Superior temporal gyrus (tissue), 1 donor: ENCODE measurements at regions not wholly inside any gene's neighbourhood (a gene's known extent, or its start where the extent isn't known, plus 50 kb on each side); places are given as distances from the start of the nearest gene placed in this dataset.
"Not testable (repeated sequence)": the region's sequence is repeated elsewhere in the genome, so short reads cannot be mapped to it uniquely, and the experiment has no call there.

Source experiments
- DNase-seq: peaks from one replicate; pipeline ENCODE4 v3.0.0-alpha.2; 2016; ENCODE audit errors: extremely low spot score

DNA sequence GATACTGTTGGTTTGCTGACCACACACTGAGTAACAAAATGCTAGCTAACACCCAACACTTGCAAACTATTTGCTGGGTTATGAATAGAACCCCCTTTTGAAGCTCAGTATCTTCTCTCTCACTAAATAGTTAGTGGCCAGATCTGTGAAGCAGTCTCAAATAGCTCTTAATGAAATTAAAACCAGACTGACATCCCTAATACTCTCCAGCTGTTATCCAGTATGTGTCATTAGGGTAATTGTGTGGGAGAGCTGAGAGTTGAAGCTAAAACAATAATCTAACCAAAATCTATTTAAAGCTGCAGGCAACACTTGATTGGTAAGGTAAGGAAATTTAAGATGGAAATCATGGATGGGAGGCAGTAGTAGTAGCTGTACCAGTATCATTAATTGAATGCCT is 110.4 kb upstream of the RORA start:
- no peak for DNase-seq

DNA sequence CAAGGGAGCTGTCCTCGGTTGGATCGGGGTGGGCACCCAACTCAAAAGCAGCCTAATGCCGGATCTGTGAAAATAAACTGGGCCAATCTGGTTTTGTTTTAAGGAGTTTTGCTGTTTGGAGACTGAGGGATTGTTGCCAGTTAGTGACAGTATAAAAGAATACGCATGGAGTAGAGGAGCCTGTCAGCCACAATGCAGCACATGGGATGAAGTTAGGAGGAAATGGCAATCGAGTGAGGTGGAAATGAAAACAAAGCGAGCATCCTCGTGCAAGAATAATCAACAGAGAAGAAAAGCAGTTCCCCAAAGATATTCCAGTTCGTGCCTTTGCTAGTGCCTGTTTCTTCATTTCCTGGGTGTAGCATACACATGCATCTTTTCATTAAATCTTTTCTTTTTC is 108.4 kb upstream of the RORA start:
- DNase-seq, result no peak

DNA sequence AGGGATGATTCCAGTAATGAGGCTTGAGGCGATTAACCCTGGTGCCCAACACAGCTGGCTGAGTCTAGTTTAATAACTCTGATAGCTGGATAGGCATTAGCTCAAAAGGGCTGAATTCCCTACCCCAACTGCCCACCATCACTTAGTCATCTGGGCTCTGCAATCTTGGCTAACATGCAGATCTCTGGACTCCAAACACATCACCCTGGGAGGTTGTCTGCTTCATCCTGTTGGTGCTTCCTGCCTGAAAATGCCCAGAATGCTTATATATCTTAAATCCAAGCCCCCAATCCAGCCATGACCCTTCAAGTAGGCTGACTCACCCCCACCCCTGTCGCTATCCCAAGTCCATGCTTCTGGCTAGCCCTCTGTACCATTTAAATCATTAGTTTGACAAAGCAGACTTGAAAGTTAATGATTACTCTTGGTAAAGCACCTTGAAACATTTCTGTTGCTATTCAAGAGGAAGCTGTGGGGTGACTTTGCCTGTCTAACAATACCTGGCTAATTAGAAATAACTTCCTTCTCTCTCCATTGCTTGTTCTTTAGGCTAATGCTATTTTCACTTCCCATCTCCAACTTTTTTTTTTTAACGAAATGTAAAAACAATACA is 107.0 kb upstream of the RORA start:
- DNase-seq, result no peak

DNA sequence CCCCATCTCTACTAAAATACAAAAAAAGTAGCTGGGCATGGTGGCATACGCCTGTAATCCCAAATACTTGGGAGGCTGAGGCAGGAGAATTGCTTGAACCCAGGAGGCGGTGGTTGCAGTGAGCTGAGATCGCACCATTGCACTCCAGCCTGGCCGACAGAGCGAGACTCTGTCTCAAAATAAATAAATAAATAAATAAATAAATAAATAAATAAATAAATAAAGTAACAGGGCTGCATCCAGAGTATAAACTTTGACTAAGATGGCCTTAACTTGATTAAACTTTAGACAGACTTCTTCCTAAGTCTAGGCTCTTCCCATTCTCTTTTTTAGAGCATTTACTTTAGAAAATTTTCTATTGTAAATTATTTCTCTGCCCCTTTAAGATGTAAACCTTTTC is 105.6 kb upstream of the RORA start:
- DNase-seq, result not testable (repeated sequence)

DNA sequence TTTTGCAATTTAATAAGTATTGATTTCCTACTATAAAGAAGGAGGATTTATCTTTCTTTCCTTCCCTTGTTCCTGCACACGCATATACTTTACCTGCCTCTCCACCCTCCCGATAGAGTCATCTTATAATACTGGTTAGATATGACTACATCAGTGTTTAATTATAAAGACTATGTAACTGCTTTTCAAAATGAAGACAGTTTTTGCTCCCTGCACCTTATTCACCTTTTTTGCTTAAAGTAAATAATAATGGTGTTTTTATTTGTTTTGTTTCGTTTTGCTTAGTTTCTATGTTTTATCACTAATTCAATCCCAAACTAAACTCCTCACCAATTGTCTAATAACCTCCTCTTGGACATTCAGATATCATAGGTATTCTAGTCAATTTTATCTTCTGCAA is 101.9 kb upstream of the RORA start:
- DNase-seq, result no peak

DNA sequence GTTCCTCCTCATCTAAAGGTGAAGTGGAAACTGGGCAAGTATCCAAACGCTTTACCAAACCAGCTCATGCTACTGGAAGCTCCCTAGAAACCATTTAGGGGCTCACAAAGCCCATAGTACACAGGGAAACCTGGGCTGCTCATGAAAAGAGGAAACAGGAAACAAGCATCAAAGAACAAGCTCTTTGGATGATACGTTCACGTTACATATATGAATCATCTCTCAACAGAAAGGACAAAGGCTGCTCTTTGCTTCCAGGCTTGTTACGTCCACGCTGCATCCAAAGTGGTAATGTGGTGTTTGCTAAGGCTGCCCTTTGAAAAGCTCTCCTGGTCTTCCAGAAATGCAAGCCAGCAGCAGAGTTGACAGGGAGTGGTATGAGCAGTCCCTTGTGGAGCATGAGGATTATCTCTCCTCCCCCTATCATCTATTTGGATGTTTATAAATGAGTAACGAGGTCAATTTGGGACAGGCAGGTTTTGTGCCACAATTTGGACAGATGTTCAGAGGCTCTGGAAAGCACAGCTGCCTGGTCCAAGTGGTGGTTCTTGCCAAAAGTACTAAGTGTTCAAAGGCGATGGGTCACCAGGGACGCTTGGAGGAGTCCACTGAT is 98.0 kb upstream of the RORA start:
- DNase-seq, result no peak

DNA sequence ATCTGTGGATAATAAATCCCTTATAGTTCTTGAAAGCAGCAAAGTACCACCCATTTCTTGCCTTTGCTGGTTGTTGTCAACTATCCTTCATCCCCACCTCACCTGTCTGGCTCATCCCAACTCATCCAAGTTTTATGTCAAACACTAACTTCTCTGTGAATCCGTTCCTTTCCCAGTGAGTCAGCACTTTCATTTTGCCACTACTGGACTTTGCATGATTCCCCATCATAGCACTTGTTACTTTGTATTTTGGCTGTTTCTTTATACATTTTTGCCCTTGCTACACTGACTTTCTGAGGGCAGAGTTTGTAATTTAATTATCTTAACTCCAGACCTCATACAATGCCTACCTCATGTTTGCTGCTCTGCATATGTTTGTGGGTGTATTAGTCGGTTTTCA is 90.8 kb upstream of the RORA start:
- DNase-seq, result no peak

DNA sequence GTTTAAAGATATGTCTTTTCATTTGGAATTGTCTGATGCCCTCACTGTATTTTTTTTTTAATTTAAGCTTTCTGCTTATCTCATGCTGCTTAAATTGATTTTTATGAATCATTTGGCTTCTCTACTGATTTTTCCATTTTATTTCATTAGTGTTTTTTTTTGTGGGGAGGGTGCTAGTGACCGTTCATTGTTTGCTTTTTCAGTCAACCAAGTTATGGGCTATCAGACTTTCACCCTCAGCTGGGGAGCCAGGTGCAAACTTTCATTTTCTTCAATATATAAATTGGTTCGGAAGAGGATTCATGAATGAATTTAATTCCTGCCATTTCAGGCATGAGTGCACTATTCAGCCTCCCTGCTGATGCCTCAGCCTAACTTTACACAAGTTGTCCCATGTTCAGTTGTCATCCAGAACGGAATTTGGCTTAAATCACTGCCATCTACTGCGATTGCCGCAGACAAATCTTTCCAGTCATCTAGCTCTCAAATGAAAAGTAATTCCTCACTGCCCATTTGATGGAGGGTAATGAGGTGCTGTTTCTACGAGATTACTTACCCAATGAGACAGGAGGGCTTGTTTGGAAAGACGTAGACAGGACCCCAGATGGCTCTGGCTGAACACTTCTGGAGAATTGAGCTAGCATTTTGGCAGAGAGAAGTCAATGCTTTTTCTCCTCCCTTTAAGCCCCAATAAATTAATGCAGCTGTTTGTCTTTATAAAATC is 89.9 kb upstream of the RORA start:
- DNase-seq, result no peak

DNA sequence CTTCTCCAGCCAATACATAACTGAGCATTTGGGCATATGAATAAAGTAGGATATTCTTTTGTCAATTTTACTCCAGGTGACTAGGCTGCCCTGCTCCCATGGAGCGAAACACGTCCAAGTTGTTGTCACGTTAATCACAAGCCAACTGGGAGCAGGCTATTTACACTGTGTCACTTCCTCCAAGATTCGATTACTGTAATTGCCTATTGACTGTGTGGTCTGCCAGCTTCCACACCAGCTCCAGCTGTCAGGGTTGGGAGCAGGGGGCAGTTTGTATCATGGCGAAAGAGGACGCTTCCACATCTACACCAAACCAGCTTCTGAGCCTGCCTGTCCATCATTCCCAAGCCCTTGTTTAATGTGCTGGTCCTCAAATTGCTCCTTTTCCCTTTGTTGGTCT is 89.2 kb upstream of the RORA start:
- DNase-seq, result no peak

DNA sequence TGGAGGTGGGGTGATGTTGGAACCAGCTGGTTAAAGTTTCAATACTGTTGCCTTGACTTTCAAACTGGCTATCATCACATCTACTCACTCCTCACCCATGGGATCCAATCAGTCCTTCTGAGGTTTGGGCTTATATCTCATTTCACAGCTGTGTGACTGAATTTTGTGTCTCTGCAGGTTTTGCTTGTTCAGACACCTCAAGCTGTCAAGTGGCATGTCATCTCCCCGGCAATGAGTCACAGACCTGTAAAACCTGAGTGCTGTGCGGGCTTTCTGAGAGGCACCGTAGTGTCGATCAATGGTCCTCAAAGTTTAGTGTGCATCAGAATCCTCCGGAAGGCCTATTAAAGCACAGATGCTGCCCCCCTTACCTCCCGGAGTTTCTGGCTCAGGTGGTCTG is 86.4 kb upstream of the RORA start:
- no peak for DNase-seq

DNA sequence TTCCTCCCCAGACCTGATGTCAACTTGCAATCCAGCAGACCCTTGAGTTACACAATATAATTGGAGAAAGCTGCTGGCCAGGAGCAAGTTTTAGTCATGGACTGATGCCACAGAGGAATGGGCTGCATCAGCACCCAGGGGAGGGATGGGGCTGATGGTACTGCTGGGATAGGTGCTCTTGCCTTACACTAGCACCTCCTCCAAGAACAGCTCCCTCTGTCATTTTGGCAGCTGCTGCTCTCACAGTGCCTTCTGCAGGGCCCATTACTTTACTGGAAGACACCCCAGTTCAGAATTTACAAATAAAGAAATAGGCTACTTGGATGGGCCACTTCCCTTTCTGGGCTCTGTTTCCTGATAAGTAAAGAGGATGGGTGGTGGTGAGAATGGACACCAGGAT is 85.3 kb upstream of the RORA start:
- no peak for DNase-seq

DNA sequence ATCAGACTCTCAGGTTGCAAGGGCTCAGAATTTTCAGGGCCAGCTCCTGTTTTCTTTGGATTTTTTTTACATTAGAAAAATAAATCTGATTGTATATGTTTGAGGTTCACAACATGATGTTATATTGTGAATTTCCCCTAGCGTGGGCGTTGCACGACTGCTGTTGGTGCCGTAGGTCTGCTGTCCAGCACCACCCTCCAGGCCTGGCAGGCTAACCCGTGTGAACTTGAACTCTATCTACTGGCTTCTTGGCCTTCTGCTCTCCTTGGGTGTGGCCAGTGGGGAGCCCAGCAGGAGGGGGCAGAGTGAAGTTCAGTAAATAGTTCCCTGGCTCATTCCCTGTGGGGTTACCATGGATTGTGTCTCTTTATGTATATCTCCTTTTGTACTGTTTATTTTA is 80.5 kb upstream of the RORA start:
- no peak for DNase-seq

DNA sequence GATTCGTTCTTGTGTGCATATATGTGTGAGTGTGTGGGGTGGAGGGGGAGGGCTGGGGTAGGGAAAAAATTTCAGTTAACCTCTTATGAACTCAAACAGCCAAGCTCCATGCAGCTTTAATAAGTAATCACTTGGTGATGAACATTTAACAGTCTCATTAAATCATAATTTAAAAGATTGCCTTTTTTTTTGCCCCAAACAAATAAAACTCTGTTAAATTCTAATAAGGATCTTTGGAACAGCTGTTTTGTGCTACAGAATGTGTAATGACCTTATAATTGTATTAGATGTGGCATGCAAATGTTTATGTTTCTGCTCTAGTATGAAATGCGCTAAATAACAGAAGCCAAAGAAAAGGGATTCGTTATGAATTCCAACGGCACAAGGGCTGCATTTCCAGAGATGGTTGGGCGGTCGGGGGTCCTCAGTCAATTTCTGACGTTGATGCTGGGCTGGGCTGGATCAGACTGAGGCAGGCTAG is 80.0 kb upstream of the RORA start:
- no peak for DNase-seq

DNA sequence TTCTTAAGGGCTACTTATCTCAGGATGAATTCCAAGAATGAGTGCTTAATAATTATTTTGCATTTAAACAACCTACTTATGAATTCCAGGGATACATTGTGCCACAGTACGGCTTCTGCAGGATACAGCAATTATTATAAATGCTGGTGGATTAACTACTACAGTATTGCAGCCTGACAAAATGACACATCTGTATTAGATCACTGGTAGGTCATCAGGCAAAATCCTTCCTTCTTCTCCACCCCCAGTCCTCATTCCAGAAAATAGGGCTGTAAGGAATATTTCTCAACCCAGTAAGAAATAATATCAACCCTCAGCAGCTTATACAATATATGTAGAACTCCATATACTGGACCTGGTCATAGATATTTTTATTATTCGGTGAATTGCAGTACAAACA is 79.3 kb upstream of the RORA start:
- DNase-seq, result no peak

DNA sequence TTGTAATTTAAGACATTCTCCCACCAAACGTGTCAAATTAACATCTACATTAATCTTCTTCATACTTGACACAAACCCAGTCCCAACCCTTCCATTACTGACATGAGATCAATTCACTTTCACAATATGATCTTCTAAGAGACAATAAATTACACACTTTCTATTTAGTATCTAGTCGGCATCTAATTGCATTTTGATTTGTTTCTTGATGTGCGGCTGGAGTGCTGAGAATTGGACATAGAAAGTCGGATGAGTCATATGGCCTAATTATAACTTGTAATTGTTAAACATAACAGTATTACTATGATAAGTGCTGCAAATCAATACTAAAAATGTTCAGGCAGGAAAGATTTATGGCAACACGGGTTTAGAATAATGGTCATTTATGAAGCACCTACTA is 78.4 kb upstream of the RORA start:
- DNase-seq, result no peak

DNA sequence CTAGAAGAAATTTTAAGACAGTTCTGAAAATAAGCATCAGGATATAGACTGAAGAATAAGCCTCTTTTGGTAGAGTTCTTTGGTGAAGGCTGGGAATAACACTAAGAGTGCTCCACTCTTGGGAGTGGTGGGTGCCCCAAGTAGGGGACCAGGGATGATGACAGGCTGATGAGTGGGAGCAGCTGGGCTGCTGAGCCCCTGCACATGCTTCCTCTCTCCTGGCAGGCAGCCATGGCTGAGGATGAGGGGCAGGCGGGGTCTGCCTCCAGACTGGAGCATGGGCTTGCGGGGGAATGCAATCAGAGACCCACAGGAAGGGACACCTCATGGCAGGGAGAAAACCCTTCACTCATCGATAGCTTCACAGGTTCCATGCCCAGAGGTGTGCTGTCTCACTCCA is 72.6 kb upstream of the RORA start:
- DNase-seq, result no peak

DNA sequence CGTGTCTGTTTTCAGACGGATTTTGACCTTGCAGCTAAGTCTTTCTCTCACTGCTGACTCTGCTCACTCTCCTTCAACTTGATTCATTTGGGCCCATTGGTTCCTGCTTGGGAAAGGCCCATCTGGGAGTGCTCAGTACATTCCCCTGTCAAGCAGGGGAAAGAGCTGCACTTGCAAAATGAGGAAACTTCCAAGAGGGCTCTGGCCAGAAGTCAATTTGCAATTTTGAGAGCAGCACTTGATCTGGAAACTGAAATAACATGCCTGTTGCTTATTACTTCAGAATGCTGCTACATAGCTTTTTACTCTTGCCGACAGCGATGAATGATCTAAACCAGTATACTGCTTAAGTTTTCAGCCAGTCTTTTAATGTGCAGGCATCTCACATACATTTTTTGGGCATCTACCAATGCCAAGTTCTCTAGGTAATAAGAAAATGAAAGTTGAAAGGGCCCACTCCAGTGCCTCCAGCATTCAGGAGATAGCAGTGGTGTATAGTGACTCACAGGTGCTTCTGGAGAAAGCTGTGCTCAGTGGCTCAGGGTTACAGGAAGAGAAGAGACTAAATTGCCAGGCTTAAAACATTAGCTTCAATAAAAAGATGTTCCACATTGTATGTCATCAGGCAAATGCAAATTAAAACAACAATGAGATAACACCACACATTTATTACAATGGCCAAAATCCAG is 70.1 kb upstream of the RORA start:
- no peak for DNase-seq

DNA sequence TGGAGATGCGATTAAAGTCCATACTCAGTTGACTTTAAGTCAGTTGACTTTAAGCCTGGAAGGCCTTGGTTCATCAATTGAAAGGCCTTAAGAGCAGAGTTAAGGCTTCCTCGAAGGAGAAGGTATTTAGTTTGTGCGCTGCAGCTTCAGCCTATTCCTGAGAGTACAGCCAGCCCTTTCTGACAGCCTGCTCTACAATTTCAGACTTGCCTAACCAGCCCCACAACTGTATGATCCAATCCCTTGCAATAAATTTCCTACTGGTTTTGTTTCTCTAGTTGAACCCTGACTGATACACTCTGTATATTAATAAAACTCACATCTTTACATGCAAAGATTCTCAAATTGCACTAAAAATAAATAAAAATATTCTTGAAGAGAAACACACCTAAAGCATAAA is 66.1 kb upstream of the RORA start:
- DNase-seq, result no peak

DNA sequence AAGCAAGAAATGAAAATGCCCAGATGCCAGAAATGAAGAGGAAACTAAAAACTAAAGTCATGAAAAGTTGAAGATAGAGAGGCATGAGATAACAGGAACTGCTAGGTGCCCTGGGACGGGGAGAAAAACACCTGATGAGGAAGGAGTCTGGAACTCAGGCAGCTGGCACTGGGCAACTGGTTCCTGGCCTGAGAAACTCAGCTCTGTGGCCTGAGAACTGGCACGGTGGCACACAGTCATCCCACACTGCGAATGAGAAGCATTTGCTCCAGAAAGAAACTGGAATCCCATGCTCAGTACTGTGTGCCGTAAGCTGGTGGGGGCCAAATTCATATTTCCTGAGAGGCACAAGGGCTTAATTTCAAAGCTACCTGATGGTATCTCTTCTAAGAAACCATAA is 53.6 kb upstream of the RORA start:
- DNase-seq, result no peak

DNA sequence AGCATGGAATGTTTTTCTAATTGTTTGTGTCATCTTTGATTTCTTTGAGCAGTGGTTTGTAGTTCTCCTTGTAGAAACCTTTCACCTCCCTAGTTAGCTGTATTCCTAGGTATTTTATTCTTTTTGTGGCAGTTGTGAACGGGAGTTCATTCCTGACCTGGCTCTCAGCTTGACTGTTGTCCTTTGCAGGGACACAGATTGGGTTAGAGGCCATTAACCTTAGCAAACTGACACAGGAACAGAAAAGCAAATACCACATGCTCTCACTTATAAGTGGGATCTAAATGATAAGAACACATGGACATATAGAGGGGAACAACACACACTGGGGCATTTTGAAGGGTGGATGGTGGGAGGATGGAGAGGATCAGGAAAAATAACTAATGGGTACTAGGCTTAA is 52.2 kb upstream of the RORA start:
- no peak for DNase-seq
